HG03196 (cell line): ENCODE measurements at regions not wholly inside any gene's neighbourhood (a gene's known extent, or its start where the extent isn't known, plus 50 kb on each side); places are given as distances from the start of the nearest gene placed in this dataset.
"Not testable (repeated sequence)": the region's sequence is repeated elsewhere in the genome, so short reads cannot be mapped to it uniquely, and the experiment has no call there.

Experiments used
- ATAC-seq: cut with Tn5 transposase; IDR thresholded peaks from one replicate; pipeline ENCODE4 v1.9.1; 2021; ENCODE audit not compliant: unreplicated experiment

DNA sequence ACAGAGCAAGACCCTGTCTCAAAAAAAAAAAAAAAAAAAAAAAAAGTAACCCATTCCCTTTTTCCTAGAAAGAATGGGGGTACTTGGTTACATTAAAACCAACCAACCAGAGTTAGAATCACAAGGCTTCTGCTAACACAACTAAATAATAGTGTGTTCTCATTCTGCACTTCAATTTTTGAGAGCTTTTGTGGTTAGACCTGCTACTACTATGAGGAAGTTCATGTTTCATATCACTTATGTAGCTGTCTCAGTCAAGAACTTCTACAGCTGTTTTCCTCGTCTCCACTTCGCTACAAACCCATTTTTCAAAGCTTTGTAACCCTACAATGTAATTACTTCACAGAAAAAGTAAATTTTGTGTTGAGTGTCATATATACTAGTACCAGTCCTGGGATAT is 58.3 kb downstream of the PDHA2 start:
- no peak for ATAC-seq

DNA sequence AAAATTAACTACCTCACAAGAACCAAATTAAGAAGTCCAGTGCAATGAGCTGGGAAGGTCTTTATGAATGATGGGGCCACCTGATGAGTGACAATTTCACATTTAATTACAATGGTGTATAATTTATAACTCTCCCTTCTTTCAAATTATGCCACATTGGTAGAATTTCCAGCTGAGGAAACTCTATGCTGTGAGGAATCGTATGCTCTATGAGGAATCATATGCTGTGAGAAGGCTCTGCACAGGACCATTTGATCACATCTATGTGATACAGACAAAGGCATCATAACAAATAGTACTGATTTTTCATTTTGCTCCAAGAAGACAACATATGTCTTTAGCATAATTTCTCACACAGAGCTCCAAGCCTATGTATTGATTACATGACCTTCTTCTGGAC is 69.3 kb downstream of the PDHA2 start:
- ATAC-seq, result no peak

DNA sequence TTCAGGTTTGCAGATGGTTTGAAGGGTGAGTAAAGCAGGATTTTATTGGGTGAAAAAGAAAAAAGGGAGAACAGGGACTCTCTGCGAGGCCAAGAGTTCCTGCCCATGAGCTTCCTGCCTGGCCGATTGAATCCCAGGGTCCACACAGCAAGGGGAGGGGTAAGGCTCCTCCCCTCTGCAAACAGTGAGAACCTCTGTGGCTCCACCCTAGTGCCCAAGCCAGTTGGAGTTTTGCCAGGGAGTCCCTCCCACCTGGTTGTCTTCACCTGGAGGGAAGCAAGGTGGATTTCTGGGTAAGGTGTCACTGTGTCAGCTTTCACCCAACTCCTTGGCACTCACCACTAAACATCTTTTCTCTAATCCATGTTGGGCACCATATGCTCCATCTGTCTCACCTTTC is 70.9 kb downstream of the PDHA2 start:
- no peak for ATAC-seq

DNA sequence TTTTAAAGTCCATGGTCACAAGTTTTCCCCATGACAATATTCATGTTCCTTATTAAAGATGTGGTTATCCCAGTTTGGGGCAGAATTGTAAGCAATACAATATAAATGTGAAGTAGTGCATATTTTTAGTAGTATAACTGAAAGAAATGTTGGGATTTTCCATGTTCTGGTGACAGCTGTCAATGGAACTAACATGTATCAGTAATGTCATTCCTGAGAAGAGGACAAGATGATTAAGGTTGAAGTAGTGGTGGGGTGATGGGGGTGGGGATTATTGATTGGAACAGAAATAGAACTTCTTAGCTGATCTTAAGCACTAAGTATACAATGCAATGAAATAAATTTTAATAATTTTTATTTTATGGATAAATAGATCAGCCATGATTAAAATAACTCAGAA is 81.6 kb downstream of the PDHA2 start:
- no peak for ATAC-seq

DNA sequence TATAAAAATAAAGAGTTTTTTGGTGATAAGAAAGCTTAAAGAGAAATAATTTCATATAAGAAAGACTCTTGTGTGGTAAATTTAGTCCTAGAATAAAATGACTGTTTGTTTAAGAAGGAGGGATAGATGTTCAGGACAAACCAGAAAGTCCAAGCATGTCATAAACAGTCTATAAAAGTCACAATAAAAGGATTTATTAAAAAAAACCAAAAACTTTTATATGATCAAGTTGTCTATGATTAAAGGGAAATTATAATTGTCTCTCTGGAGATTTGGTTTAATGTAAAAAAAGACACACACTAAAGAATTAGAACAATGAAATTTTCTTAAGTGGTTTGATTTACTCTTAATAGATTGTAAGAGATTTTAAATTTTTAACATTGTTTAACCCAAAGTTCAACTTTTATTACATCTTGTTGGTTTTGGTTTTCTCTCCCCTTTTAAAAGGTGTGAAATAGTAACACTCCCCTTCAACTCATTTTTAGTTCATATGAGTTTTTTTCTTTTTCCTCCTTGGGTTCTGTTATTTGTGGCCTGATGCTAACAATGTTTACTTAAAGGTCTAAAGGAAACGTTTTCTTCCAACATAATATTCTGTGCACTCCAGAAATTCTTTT is 89.7 kb downstream of the PDHA2 start:
- ATAC-seq, result no peak

DNA sequence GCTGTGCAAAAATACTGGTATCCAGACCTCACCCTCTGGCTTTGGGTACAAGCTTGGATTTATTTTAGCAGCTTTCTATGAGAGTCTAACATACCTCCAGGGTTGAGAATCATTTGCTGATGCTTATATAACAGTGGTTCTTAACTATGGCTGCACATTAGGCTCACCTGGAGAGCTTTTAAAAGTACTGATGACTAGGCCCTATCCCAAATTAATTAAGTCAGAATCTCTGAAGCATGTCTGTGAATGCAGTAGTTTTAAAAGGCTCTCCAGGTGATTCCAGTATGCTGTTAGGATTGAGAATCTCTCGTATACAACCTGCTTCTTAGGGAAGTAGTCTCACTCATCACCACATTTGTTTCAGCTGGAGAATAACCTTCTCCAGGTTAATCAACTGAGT is 99.2 kb downstream of the PDHA2 start:
- no peak for ATAC-seq

DNA sequence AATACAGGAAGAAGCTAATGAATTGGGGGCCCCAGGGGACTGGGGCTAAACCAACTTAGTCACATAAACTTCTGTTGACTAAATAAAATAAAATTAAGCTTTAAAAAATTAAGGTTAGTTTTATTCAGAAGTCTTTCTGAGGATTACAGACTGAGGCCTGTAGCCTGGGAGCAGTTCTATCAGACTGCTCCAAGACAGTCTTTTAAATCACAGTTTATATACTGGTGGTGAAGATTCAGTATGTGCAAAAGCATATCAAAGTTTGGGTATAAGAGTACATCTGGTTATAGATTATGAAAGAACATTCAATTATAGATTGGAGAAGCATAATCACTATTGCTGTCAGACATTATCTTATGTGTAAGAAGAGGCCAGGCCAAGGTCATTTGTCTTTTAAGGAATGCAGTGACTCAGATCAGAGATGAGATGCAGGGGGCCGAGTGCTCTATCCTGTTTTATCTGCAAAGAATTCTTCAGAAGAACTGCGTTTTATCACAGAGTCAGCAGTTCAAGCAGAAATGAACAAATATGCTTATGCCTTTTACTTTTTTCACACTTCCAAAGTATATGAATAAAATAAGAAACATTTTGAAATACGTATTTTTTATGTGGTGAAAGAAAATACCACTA is 109.4 kb downstream of the PDHA2 start:
- ATAC-seq, result no peak

DNA sequence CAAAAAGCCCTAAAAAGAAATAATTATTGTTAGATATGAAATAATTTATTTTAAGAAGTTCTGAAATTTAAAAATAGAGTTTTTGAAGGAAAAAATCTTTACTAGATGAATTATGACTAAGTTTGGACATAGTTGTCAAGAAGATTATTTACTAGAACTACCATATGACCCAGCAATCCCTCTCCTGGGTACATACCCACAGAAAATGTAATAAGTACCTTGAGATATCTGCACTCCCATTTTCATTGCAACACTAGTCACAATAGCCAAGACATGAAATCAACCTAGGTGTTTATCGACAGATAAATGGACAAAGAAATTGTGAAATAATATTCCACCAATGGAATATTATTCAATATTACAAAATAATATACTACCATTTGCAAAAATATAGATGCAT is 109.9 kb downstream of the PDHA2 start:
- ATAC-seq, result no peak

DNA sequence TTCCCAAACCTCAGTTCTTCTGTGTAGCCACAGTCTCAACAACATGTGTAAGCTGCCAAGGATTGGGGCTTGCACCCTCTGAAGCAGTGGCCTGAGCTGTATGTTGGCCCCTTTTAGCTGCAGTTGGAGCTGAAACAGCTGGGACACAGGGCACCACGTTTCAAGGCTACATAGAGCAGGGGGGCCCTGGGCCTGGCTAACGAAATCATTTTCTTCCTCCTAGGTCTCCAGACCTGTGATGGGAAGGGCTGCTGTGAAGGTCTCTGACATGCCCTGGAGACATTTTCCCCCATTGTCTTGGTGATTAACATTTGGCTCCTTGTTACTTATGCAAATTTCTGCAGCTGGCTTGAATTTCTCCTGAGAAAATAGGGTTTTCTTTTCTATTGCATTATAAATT is 112.6 kb downstream of the PDHA2 start:
- not testable (repeated sequence) for ATAC-seq

DNA sequence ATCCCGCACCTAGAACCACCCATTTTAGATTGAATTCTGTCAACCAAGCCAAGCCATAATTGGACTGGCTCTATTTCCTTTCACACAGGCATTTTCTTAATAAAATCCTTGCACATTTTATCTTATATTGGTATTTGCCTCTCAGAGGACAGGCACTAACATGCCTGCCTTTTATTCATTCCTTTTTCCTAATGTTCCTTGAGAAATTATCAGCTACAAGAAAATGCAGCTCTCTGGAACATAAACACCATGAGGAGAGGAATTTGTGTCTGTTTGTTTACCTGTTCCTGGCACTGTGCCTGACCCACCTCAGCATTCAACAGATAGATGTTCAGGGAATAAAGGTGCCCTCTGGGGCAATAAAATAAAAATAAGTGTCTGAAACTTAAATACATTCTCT is 116.2 kb downstream of the PDHA2 start:
- no peak for ATAC-seq

DNA sequence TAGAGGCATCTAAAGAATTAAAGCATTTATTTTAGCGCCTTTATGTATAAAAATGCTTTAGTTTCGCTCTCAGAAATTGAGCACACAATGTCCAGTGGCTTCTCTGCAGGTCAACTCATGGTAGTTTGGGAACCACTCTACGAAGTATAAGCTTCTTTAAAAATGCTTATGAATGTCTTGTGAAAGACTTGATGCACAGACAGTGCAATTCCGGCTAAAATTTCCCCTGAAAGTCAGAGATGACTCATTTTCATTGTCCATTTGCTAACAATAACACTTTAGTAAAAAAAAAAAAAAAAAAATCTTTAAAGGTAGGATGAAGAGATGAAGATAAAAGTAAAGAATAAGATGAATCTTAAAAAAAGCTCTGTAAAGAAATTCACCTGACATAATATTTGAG is 117.2 kb downstream of the PDHA2 start:
- ATAC-seq, result no peak

DNA sequence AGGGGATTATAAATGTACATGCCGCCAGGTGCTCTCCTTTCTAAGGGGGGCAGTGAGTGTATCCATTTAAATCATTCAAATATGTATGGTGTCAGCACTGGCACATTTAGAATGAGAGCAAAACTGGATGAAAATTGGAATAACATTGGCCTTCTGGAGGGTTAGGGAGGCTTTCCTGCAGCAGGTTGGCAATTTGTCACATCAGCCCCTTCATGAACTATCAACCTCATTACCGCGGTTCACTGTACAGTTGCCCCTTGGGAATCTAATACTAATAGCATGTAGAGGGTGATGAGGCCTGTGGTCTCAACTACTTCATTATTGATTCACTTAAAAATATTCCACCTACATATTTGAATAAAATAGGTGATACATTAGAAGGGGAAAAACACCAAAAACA is 117.9 kb downstream of the PDHA2 start:
- no peak for ATAC-seq

DNA sequence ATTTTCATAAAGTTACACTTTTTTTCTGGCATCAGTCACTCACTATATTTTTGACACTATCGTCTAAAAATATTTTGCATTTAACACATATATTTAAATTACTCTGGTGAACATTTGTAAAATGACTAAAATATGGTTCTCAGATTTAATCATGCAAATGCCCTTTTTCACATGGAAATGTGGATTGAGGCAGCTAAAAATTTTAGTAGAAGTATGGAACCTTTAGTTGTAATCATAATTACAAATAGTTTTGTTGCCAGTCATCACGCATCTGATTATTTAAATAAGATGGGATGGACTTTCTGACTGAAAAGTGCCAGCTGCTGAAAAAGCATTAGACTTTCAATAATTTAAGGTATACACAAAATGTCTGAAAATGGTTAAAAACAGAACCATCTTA is 119.3 kb downstream of the PDHA2 start:
- no peak for ATAC-seq

DNA sequence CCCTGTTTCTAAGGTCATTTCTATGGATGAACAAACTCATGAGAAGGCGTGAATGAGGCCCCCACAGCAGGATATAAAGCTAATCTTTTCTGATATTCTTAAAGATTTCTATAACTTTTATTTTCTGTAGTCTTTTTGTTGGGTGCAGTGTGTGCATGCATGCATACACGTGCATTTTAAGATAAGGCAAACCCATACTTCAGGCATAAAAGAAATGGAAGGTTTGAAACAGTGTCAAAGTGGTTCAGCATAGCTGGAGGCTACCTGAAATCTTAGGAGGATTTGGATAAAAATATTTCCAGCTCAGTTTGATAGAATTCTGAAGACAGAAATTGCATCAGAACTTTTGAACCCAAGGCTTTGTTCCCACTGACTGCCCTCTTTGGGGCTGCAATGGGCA is 119.7 kb downstream of the PDHA2 start:
- no peak for ATAC-seq

DNA sequence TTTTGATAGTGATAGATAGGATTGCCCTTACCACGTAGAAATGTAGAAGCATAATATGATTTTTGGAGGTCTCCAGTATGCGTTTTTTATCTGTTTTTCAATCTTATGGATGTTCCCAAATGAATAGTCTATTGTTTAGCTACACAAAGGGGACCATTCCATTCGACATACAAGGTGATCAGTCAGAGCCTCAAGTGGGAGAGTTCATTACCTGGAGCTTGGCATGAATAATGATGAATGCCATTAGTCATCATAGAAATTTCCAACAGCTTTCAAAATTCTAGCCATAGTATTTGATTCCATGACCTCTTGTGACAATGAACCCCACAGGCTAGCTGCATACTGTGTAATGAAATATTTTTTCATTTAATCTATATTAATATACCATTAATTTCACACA is 123.6 kb downstream of the PDHA2 start:
- no peak for ATAC-seq

DNA sequence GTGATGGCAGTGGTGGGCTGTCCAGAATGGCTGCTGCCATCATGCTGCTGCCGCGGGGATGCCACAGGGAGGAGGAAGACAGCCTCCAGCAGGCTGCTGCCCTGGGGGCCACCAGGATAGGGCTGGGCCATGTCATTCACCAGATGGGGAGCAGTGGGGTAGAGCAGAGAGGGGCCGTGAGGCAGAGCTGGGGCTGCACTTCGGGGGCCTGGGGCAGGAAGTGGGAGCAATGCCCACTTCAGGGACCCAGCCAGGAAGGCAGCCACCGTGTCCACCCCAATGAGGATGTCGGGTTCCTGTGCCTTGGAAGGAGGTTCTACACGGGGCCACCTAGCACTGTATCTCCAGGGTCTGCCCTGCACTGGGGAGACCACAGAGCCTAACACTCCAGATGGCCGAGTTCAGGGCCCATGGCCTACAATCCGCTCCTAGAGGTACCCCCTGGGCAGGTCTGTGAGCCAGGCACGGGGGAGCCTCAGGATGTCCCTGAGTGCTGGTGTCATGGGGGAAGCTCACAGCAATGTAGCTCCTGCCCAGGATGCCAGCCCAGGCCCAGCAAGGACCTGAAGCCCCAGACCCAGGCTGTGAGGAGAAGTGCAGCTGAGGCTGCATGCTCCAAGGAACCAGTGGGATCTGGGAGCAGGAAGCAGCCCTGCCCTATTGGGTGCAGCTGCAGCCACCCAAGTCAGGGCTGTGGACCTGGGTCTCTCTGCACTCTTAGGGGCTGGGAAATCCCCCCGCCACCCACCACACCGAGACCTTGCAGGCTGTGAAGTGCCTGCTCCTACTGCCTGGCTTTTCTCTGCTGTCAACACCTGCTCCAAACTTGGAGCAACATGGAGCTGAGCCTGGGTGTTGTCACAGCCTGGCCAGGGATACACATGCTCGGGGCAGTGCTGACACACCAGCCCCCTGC is 140.3 kb downstream of the PDHA2 start:
- ATAC-seq, result no peak

DNA sequence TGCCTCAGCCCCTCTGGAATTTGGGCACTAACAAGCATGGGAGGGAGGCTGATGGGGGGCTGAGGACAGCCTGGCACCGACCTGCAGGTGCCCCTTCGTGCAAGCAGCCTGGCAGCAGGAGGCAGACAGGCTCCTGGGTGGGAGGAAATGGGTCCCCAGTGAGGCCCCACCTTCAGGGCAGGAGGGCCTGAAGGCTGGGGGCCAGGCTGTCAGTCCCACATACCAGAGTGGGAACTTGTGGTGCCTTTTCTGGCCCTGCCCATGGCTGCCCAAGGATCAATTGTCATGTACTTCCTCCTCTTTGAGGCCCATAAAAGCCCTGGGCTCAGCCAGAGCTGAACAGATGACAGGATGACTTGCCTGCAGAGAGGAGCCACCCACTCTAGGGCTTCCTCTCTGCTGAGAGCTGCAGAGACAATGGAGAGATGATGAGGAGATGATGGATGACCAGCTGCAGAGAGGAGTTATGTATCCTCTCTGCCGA is 141.0 kb downstream of the PDHA2 start:
- no peak for ATAC-seq

DNA sequence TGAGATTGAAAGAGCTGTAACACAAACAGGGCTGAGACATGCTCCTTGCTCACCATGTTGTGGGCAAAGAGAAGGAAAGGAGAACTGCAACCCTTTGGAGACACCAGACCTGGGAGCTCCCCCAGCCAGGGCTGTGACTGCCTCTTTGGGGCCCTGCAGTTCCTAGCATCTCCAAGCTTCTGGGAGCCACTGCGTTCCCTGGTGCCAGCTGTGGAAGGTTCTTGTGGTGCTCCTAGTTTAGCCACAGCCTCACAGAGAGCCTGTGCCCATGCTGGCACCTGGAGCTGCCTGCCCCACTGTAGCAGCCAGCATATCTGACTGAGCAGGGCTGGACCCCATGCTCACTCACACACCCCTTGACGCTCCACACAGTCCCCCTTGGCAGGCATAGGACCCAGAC is 141.7 kb downstream of the PDHA2 start:
- ATAC-seq, result no peak

DNA sequence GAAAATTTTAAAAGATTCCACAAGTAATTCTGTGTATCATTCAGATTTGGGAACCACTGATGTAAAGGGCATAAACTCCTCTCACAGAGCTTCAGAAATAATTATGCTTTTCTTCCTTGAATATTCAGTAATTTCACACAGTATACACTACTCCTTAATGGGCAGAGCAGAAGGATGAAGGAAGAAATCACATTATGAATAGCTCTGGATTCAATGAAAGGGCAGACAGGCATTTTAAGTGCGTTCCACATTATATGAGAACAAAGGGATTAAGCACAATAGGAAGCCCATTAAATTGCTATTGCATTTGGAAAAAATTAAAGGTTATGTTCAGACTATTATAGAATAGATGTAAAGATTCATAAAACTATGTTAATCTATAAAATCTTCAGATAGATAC is 142.6 kb downstream of the PDHA2 start:
- ATAC-seq, result no peak

DNA sequence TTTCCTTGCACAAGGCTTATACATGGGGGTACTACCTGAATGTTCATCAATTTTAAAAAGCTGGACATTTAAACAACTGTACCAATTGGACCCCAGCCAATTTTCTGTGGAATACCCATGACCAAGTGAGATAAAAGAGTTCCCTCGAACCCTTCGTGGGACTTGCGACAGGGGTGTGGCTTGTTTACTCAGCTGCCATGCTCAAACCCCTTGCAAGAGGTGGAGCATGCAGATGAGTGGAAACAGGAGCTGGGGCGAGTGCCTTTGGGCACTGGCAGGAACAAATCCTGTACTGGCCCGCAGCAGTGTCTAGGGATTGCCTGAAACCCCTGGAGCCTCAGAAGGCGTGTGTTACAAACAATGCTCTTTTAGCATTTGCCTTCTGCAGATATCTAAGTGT is 144.2 kb downstream of the PDHA2 start:
- no peak for ATAC-seq

DNA sequence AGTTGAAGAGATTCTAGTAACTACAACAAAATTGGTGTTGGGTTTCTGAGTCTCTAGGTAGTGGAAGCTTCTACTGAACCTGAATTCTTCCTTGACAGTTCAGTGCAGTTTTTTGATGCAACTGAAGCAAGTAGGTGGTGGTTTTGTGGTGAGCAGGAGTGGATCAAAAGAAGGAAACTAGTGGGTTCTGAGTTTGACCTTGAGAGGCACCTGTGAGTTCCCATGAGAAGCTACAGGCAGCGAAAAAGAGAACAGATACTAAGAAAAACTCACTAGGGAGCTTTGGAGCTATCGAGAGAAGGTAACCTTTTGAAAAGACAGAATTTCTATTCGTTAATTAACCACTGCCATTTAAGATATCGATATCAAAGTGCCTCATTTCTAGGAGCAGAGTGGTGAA is 145.2 kb downstream of the PDHA2 start:
- ATAC-seq, result no peak
